Activated B cell treated with CpG ODN at 0.5 μM for 24 hours (primary cell): ENCODE measurements at regions not wholly inside any gene's neighbourhood (a gene's known extent, or its start where the extent isn't known, plus 50 kb on each side); places are given as distances from the start of the nearest gene placed in this dataset.

ENCODE experiments used
- ATAC-seq: fragments of 200-7000 bp; cut with Tn5 transposase; one replicate; pipeline ENCODE4 v1.10.0; 2021; ENCODE audit warnings: low read depth, mild to moderate bottlenecking, moderate library complexity
- CTCF ChIA-PET: fragments of 350-600 bp; sonication (Branson Sonifier 250); formaldehyde crosslinking; loops from one replicate; lab custom pipeline; 2021; ENCODE audit warnings: antibody characterized with exemption; lab: Charles Lee
- POLR2A ChIA-PET: fragments of 350-600 bp; sonication (Branson Sonifier 250); formaldehyde crosslinking; loops from one replicate; lab custom pipeline; 2021; ENCODE audit warnings: antibody characterized with exemption; lab: Charles Lee
- DNase-seq: peaks from one replicate; pipeline ENCODE4 v3.0.0; 2022
- H3K27ac Mint-ChIP-seq: one replicate; pipeline ENCODE4 v1.8.0; 2020; ENCODE audit warnings: mixed read lengths
- H3K27me3 Mint-ChIP-seq: one replicate; pipeline ENCODE4 v1.8.0; 2021; ENCODE audit warnings: mixed read lengths
- H3K36me3 Mint-ChIP-seq: one replicate; pipeline ENCODE4 v1.8.0; 2021; ENCODE audit warnings: low read depth, mixed read lengths
- H3K4me1 Mint-ChIP-seq: one replicate; pipeline ENCODE4 v1.8.0; 2021; ENCODE audit warnings: mixed read lengths
- H3K4me3 Mint-ChIP-seq: one replicate; pipeline ENCODE4 v1.8.0; 2020; ENCODE audit warnings: mild to moderate bottlenecking, mixed read lengths
- H3K9me3 Mint-ChIP-seq: one replicate; pipeline ENCODE4 v1.8.0; 2020; ENCODE audit warnings: mixed read lengths
- CTCF ChIP-seq: fragments of 200-600 bp; IDR thresholded peaks from one replicate; pipeline ENCODE4 v1.8.0; 2022; ENCODE audit warnings: antibody characterized with exemption, mild to moderate bottlenecking
- intact Hi-C: fragments of 100-400 bp; cut with micrococcal nuclease; formaldehyde crosslinking; loops from one replicate; pipeline ENCODE4 v1.15.1; 2024

GRCh38 chrX:129019412-129019811 is 503.9 kb downstream of the SMARCA1 start:
- no peak for TF ChIP-seq CTCF
- ATAC-seq (no peak), DNase-seq (no peak)
- CTCF ChIA-PET: no interaction called here
- Mint-ChIP-seq H3K36me3 (no peaks in the 10 kb centered on the region), H3K4me3 (no peak overlapping the region), H3K27me3 (no peaks in the 10 kb centered on the region), H3K9me3 (no peaks in the 10 kb centered on the region), H3K4me1 (no peaks in the 10 kb centered on the region), H3K27ac (no peak overlapping the region)
- intact Hi-C loops: no loop called here
- POLR2A ChIA-PET: no interaction called here

- ChIA-PET POLR2A (no interaction called here), CTCF (no interaction called here)
- intact Hi-C loops: no loop called here
- Mint-ChIP-seq H3K27ac (no peak overlapping the region), H3K27me3 (no peaks in the 10 kb centered on the region), H3K36me3 (no peaks in the 10 kb centered on the region), H3K9me3 (no peaks in the 10 kb centered on the region), H3K4me1 (no peaks in the 10 kb centered on the region), H3K4me3 (no peak overlapping the region)
- ATAC-seq (no peak), DNase-seq (no peak)
- TF ChIP-seq CTCF: no peak
Measured at GRCh38 chrX:129015381-129015780, 507.9 kb downstream of the SMARCA1 start.

DNA sequence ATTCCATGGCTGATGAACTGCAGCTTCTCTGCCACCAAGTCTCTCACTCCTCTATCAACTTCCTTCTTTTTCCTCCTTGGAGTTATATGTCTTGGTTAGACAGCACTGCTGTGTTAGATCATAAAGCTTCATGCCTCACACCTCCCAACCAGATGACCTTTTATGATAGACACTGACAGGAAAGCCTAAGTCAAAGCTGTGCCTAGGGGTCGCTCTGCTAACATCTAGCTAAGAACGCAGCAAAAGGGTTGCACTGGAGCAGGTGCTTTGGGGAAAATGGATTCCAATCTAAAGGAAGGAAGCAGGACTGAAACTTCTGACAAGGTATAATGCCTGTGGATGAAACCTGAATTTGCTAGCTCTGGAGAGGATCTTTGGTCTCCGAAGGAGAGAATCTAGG is 509.7 kb downstream of the SMARCA1 start:
- no peak for DNase-seq
- Mint-ChIP-seq H3K9me3 (no peaks in the 10 kb centered on the region), H3K4me3 (no peak overlapping the region), H3K36me3 (no peaks in the 10 kb centered on the region), H3K27me3 (no peaks in the 10 kb centered on the region), H3K4me1 (no peaks in the 10 kb centered on the region), H3K27ac (no peak overlapping the region)
- TF ChIP-seq CTCF: no peak
- ChIA-PET CTCF (no interaction called here), POLR2A (no interaction called here)
- intact Hi-C loops: no loop called here
- ATAC-seq: no peak

DNA sequence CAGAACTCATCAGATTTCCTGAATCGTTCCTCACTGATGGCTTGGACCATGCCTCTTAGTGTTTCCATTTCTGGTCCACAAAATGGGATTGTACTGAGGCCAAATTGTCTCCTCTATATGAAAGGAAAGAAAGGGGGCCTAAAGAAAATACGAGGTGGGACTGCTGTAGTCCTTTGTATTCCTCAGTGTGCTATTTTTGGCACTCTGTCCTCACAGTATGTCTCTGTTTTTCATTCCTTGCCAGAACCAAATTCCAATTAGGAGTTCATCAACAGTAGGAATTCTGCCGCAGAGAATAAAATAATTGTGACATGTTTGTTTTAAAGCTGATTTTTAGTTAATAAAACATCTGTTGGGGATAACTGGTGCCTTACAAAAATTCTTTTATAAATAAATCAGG is 515.7 kb downstream of the SMARCA1 start:
- Mint-ChIP-seq H3K4me1 (no peaks in the 10 kb centered on the region), H3K9me3 (no peaks in the 10 kb centered on the region), H3K27ac (no peak overlapping the region), H3K36me3 (no peaks in the 10 kb centered on the region), H3K27me3 (no peaks in the 10 kb centered on the region), H3K4me3 (no peak overlapping the region)
- DNase-seq (no peak), ATAC-seq (no peak)
- ChIA-PET CTCF (no interaction called here), POLR2A (no interaction called here)
- no peak for TF ChIP-seq CTCF
- intact Hi-C loops: no loop called here

- no peaks in the 10 kb centered on the region for H3K36me3 Mint-ChIP-seq
- H3K27me3 Mint-ChIP-seq: no peaks in the 10 kb centered on the region
- no peaks in the 10 kb centered on the region for H3K9me3 Mint-ChIP-seq
- no peaks in the 10 kb centered on the region for H3K4me1 Mint-ChIP-seq
- POLR2A ChIA-PET: no interaction called here
- no peak for TF ChIP-seq CTCF
- ATAC-seq (no peak), DNase-seq (no peak)
- H3K27ac Mint-ChIP-seq: no peak overlapping the region
- CTCF ChIA-PET: no interaction called here
- intact Hi-C loops: no loop called here
- H3K4me3 Mint-ChIP-seq: no peak overlapping the region
Measured at GRCh38 chrX:129006491-129006890, 516.8 kb downstream of the SMARCA1 start.
